HepG2 (cell line): ENCODE measurements at regions not wholly inside any gene's neighbourhood (a gene's known extent, or its start where the extent isn't known, plus 50 kb on each side); places are given as distances from the start of the nearest gene placed in this dataset.

Experiments
- ARID2 ChIP-seq: sonication (generic); formaldehyde crosslinking; IDR thresholded peaks from 2 replicates; pipeline ENCODE4 v1.8.1; 2022; ENCODE audit warnings: mild to moderate bottlenecking, missing genetic modification reagents, borderline replicate concordance
- CTCF ChIP-seq: sonication (generic); formaldehyde crosslinking; IDR thresholded peaks from 2 replicates; pipeline ENCODE4 v1.5.0; 2020; ENCODE audit warnings: mild to moderate bottlenecking, missing genetic modification reagents, moderate library complexity
- DR1 ChIP-seq: sonication (generic); formaldehyde crosslinking; IDR thresholded peaks from 2 replicates; pipeline ENCODE4 v1.8.0; 2021; ENCODE audit warnings: mild to moderate bottlenecking, missing genetic modification reagents, inconsistent platforms
- FUBP1 ChIP-seq: sonication (generic); formaldehyde crosslinking; IDR thresholded peaks from 2 replicates; pipeline ENCODE4 v1.5.1; 2020; ENCODE audit warnings: missing genetic modification reagents, mild to moderate bottlenecking, borderline replicate concordance
- HMGXB4 ChIP-seq, 2 experiments: sonication (generic) in 1 of 2; formaldehyde crosslinking in 1 of 2; IDR thresholded peaks; 2 replicates each; pipeline versions ENCODE4 v1.4.0 to v1.6.1; 2018 to 2020; ENCODE audit warnings: missing genetic modification reagents in 2 of 2, borderline replicate concordance in 1 of 2, low read depth in 1 of 2, mild to moderate bottlenecking in 1 of 2, missing biosample characterization in 1 of 2
- KLF9 ChIP-seq: IDR thresholded peaks from 2 replicates; pipeline ENCODE4 v1.6.1; 2016; ENCODE audit warnings: low read depth
- PLRG1 ChIP-seq: fragments of 450-650 bp; conservative IDR thresholded peaks from 2 replicates; pipeline ENCODE4 v1.6.1; 2016
- PRPF4 ChIP-seq: fragments of 200-400 bp; formaldehyde crosslinking; IDR thresholded peaks from 2 replicates; pipeline ENCODE4 v1.6.1; 2016; ENCODE audit warnings: low read length, low read depth; ENCODE audit not compliant: poor library complexity, severe bottlenecking
- SUZ12 ChIP-seq: fragments of 150-350 bp; IDR thresholded peaks from 2 replicates; pipeline ENCODE4 v1.6.1; 2014; ENCODE audit warnings: low read depth, low read length
- TEF ChIP-seq: sonication (generic); formaldehyde crosslinking; IDR thresholded peaks from 2 replicates; pipeline ENCODE4 v1.5.0; 2020; ENCODE audit warnings: missing genetic modification reagents
- U2AF1 ChIP-seq: fragments of 200-400 bp; formaldehyde crosslinking; optimal IDR thresholded peaks from 2 replicates; pipeline ENCODE3; 2017; ENCODE audit warnings: mild to moderate bottlenecking, low read depth, low read length
- ZNF740 ChIP-seq: sonication (generic); formaldehyde crosslinking; IDR thresholded peaks from 2 replicates; pipeline ENCODE4 v1.4.0; 2020; ENCODE audit warnings: missing genetic modification reagents
- ZNF780A ChIP-seq: sonication (generic); formaldehyde crosslinking; IDR thresholded peaks from 2 replicates; pipeline ENCODE4 v1.8.0; 2022; ENCODE audit warnings: mild to moderate bottlenecking, missing genetic modification reagents, moderate library complexity
- TF ChIP-seq, protein P1 (sequence below): sonication (generic); formaldehyde crosslinking; IDR thresholded peaks from 2 replicates; pipeline ENCODE4 v1.4.0; 2020; ENCODE audit warnings: missing genetic modification reagents

DNA sequence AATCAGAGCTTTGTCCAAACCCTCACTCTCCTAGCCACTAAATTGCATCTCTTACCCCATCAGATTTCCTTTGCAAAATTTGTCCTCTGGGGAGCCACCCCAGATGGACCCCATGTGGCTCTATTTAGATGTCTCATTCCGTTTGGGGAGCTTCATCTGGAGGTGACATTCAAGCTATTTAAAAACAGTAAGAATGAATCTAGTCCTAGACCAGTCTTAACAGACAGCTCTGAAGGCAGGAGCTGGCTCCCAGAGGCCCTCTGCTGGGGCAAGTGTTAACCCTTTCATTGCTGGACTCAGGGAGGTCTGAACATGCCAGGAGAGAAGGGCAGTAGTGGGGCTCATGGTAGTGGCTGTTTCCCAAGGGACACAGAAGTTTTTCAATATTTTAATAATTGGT is 59.2 kb downstream of the RPL37A start:
- TF ChIP-seq ARID2 (CRISPR knock-in tag) (no peak), CTCF (no peak), U2AF1 (no peak), ZNF740 (no peak), DR1 (CRISPR knock-in tag) (no peak), ZNF780A (CRISPR knock-in tag) (no peak), PLRG1 (no peak), TEF (CRISPR knock-in tag) (no peak), KLF9 (CRISPR knock-in tag) (no peak), SUZ12 (no peak), FUBP1 (CRISPR knock-in tag) (no peak), HMGXB4 (CRISPR knock-in tag; IDR thresholded peaks at IDR 0.05; ENCODE audit: borderline replicate concordance in 1 of 2, low read depth in 1 of 2) (no peak), PRPF4 (no peak)
- TF ChIP-seq, protein P1, sequence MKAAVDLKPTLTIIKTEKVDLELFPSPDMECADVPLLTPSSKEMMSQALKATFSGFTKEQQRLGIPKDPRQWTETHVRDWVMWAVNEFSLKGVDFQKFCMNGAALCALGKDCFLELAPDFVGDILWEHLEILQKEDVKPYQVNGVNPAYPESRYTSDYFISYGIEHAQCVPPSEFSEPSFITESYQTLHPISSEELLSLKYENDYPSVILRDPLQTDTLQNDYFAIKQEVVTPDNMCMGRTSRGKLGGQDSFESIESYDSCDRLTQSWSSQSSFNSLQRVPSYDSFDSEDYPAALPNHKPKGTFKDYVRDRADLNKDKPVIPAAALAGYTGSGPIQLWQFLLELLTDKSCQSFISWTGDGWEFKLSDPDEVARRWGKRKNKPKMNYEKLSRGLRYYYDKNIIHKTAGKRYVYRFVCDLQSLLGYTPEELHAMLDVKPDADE = no peak
